ENCODE measurements at regions not wholly inside any gene's neighbourhood (a gene's known extent, or its start where the extent isn't known, plus 50 kb on each side); places are given as distances from the start of the nearest gene placed in this dataset.

DNA sequence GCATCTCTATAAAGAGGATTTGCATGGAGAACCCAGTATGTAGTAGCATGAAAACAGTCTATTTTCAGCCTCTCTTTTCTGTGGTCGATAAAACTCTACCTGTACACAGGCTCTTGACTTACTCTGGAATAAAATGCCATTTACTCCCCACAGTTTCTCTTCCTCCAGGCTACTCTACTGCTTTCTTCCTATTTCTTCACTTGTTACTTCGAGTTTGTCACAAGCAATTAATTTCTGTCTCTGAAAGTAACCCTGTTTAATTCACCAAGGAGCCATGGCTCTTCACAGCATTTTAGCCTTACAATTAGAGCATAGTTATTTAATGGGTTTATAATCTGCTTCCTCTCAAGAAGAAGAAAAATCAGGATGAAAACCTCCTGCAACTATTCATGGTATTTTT lies 472.9 kb upstream of the PRKX start:
- DNase-seq (ENCODE audit: low spot score), result no peak
- TF ChIP-seq, protein P1, sequence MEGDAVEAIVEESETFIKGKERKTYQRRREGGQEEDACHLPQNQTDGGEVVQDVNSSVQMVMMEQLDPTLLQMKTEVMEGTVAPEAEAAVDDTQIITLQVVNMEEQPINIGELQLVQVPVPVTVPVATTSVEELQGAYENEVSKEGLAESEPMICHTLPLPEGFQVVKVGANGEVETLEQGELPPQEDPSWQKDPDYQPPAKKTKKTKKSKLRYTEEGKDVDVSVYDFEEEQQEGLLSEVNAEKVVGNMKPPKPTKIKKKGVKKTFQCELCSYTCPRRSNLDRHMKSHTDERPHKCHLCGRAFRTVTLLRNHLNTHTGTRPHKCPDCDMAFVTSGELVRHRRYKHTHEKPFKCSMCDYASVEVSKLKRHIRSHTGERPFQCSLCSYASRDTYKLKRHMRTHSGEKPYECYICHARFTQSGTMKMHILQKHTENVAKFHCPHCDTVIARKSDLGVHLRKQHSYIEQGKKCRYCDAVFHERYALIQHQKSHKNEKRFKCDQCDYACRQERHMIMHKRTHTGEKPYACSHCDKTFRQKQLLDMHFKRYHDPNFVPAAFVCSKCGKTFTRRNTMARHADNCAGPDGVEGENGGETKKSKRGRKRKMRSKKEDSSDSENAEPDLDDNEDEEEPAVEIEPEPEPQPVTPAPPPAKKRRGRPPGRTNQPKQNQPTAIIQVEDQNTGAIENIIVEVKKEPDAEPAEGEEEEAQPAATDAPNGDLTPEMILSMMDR (conservative IDR thresholded peaks at IDR 0.05; ENCODE audit: low read depth), result no peak

DNA sequence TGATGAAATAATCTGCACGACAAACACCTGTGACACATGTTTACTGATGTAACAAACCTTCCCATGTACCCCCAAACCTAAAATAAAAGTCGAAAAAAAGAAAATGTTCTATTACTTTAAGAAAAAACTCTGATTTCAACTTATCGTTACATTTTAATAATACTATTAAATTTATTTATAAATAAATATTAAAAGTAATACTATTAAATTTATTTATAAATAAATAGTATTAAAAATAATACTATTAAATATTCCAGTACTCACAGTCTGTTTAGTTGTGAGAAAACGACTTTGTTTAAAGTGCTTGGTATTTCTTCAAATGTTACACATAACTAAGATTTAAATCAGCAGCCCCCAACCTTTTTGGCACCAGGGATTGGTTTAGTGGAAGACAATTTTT lies 471.6 kb upstream of the PRKX start:
- POLR2A ChIA-PET (ENCODE audit: low non-redundant PET), result no interaction called here
- no peak overlapping the region for H3K27ac ChIP-seq
- CTCF ChIA-PET, result no interaction called here
- TF ChIP-seq, protein P1 (conservative IDR thresholded peaks at IDR 0.05; ENCODE audit: low read depth), result no peak
- DNase-seq (ENCODE audit: low spot score), result no peak

More for the DNA sequence above, 472.9 kb upstream of the PRKX start:
- POLR2A ChIA-PET (ENCODE audit: low non-redundant PET), result no interaction called here
- CTCF ChIA-PET, result no interaction called here
- H3K27ac ChIP-seq, result no peak overlapping the region

DNA sequence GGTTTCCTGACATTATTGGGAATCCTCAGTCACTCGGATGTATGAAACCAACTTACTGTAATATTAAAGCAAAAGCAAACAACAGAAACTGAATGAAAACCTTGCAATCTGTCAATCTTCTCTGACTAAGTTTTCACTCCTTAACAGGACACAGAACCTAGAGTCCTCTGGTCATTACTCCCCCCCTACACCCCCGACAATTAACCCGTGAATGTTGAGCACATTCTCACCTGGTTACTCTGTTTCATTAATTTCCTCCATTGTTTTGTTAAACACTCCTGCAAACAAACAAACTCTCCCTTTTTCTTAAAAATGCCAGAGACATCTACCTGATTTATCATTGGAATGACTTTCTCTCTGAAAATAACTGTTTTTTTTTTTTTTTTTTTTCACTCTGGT lies 469.0 kb upstream of the PRKX start:
- ChIA-PET CTCF (no interaction called here), POLR2A (ENCODE audit: low non-redundant PET) (no interaction called here)
- H3K27ac ChIP-seq, result no peak overlapping the region

DNA sequence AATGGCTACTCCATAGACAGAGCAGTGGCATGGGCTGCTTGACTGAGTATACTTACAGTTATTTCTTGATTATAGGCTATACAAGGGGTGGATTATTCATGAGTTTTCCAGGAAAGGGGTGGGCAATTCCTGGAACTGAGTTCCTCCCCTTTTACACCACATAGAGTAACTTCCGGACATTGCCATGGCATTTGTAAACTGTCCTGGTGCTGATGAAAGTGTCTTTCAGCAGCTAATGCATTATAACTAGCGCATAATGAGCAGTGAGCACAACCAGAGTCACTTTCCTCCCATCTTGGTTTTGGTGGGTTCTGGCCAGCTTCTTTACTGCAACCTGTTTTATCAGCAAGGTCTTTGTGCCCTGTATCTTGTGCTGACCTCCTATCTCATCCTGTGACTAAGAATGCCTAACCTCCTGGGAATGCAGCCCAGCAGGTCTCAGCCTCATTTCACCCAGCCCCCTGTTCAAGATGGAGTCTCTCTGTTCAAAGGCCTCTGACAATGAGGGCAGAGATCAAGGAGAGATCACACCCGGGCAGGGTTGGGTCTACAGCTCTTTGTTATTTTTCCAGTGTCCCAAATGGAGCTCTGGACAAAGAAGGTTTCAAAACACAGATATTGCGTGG lies 468.4 kb upstream of the PRKX start:
- TF ChIP-seq, protein P1 (conservative IDR thresholded peaks at IDR 0.05; ENCODE audit: low read depth), result no peak
- no peak overlapping the region for H3K27ac ChIP-seq
- ChIA-PET POLR2A (ENCODE audit: low non-redundant PET) (no interaction called here), CTCF (no interaction called here)
- DNase-seq (ENCODE audit: low spot score), result no peak

More for the DNA sequence above, 469.0 kb upstream of the PRKX start:
- no peak for DNase-seq (ENCODE audit: low spot score)
- TF ChIP-seq, protein P1 (conservative IDR thresholded peaks at IDR 0.05; ENCODE audit: low read depth), result no peak

DNA sequence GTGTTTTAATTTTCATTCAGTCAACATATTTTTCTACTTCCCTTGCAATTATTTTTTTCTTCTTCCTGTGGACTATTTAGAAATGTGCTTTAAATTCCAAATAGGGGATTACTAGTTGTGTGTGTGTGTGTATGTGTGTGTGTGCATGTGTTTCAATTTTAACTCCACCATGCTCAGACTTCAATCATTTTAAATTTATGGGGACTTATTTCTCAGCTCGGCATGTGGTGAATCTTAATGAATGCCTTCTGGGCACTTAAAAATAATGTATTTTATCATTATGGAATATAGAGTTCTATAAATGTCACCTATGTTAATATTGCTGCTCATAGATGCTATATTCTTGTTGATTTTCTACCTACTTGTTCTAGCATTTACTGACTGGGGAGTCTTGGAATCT lies 465.6 kb upstream of the PRKX start:
- TF ChIP-seq, protein P1 (conservative IDR thresholded peaks at IDR 0.05; ENCODE audit: low read depth), result no peak
- H3K27ac ChIP-seq, result no peak overlapping the region
- DNase-seq (ENCODE audit: low spot score), result no peak
- ChIA-PET CTCF (interaction anchor here (0.6 to 0.7 kb wide), 2 partner anchors 29 to 32 kb away, joined by 3 to 4 read pairs; no protein-coding TSS in a partner anchor), POLR2A (ENCODE audit: low non-redundant PET) (no interaction called here)

DNA sequence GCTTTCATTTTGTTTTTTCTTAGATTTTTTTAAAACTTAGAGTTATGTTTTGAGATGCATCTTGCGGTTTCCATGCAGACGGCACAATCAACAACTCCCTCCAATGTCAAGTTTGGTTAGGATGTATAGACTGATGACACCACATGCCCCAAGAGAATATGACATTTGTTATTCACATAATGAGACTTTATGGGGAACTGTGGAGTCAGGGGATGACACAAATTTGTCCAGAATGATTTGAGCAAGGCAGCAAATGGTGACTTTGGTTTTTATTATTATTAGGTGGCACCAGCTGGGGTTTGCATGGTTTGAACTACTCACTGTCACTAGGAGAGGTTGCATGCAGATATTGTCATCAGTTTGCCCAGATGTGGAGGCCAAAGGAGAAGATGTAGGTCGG lies 461.8 kb upstream of the PRKX start:
- POLR2A ChIA-PET (ENCODE audit: low non-redundant PET), result no interaction called here
- CTCF ChIA-PET, result no interaction called here
- TF ChIP-seq, protein P1 (conservative IDR thresholded peaks at IDR 0.05; ENCODE audit: low read depth), result no peak
- DNase-seq (ENCODE audit: low spot score), result no peak
- no peak overlapping the region for H3K27ac ChIP-seq
